Activated naive CD4-positive, alpha-beta T cell treated with anti-CD3 and anti-CD28 coated beads, Interleukin-2, amount 10 ng/mL, durations not matched to agents 7 days and 5 days (primary cell): ENCODE measurements at regions not wholly inside any gene's neighbourhood (a gene's known extent, or its start where the extent isn't known, plus 50 kb on each side); places are given as distances from the start of the nearest gene placed in this dataset.
"Not testable (repeated sequence)": the region's sequence is repeated elsewhere in the genome, so short reads cannot be mapped to it uniquely, and the experiment has no call there.

ENCODE experiments used
- CTCF ChIA-PET: fragments of 350-600 bp; sonication (Branson Sonifier 250); formaldehyde crosslinking; loops from one replicate; lab custom pipeline; 2021; ENCODE audit warnings: antibody characterized with exemption; lab: Charles Lee
- DNase-seq: peaks from one replicate; pipeline ENCODE4 v3.0.0-alpha.2; 2020
- H3K27ac Mint-ChIP-seq: one replicate; pipeline ENCODE4 v1.8.0; 2021; ENCODE audit warnings: mild to moderate bottlenecking, moderate library complexity, mixed read lengths
- H3K27me3 Mint-ChIP-seq: one replicate; pipeline ENCODE4 v1.8.0; 2021; ENCODE audit warnings: mild to moderate bottlenecking, mixed read lengths
- H3K36me3 Mint-ChIP-seq: one replicate; pipeline ENCODE4 v1.8.0; 2021; ENCODE audit warnings: mixed read lengths
- H3K4me1 Mint-ChIP-seq: one replicate; pipeline ENCODE4 v1.8.0; 2021; ENCODE audit warnings: mixed read lengths
- H3K4me3 Mint-ChIP-seq: one replicate; pipeline ENCODE4 v1.8.0; 2021; ENCODE audit warnings: mild to moderate bottlenecking, moderate library complexity, mixed read lengths
- H3K9me3 Mint-ChIP-seq: one replicate; pipeline ENCODE4 v1.8.0; 2021; ENCODE audit warnings: mixed read lengths

DNA sequence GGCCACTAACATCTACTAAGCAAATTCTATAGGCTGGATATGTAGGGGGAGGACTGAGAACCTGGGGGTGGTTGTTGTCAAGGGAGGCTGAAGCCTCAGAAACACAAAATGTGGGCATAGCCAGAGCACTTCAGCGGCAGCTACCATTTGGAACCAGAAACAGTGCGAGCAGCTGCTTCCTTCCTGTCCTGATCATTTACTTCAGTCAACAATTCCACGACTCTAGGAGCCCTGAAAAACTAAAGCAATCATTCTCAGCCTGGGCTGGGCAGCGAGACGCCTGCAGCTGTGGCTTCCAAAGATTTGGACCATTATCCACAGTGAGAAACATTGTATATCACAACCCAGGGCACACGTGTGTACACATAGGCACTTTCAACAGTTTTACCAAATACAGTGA is 93.9 kb upstream of the WSCD1 start:
- CTCF ChIA-PET: no interaction called here
- Mint-ChIP-seq H3K27me3 (peaks cover 4% of the 10 kb centered on the region), H3K36me3 (no peaks in the 10 kb centered on the region), H3K27ac (no peak overlapping the region), H3K4me3 (no peak overlapping the region), H3K4me1 (no peaks in the 10 kb centered on the region), H3K9me3 (peaks cover 9% of the 10 kb centered on the region)
- no peak for DNase-seq

DNA sequence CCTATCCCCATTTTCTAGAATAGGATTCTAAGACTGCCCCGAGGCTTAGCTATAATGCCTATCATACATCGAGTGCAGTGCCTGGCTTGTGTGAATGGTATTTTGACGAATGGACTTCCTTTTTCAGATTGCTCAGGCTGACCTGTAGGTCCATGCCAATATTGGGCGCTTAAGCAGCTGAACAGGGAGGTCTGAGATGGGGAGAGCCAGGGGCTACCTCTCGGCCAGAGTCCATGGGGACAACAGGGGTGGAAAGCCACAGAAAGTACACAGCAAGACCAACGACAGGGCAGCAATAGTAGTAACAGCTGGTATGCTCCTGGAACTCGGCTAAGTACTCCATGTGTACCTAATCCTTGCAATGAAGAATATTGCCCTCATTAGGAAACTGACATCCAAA is 91.7 kb upstream of the WSCD1 start:
- H3K9me3 Mint-ChIP-seq: peaks cover 4% of the 10 kb centered on the region

DNA sequence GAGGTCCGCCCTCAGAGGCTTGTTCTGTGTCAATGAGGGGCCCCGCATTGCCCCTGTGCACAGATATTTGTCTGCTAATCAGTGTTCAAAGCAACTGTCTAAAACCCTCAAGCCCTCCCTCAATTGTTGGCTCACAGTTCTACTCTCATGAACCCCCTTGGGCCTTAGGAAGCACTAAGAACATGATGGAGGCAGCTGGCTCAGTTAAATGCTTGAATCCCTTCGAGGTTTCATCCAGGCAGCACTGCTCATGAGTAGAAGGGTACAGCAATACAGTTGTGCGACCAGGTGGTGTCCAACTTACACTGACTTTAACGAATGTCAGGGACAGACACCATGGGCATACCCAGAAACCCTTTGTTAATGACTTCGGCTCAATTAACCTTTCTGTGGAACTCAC is 89.2 kb upstream of the WSCD1 start:
- no peaks in the 10 kb centered on the region for H3K9me3 Mint-ChIP-seq
- CTCF ChIA-PET: no interaction called here
- no peak overlapping the region for H3K27ac Mint-ChIP-seq
- no peaks in the 10 kb centered on the region for H3K36me3 Mint-ChIP-seq
- no peak overlapping the region for H3K4me3 Mint-ChIP-seq
- no peak for DNase-seq
- peaks cover 8% of the 10 kb centered on the region for H3K27me3 Mint-ChIP-seq
- H3K4me1 Mint-ChIP-seq: no peaks in the 10 kb centered on the region

More for the DNA sequence above, 91.7 kb upstream of the WSCD1 start:
- Mint-ChIP-seq H3K27me3 (peaks cover 4% of the 10 kb centered on the region), H3K4me1 (no peaks in the 10 kb centered on the region), H3K4me3 (no peak overlapping the region), H3K27ac (no peak overlapping the region), H3K36me3 (no peaks in the 10 kb centered on the region)
- CTCF ChIA-PET: no interaction called here
- DNase-seq: no peak

DNA sequence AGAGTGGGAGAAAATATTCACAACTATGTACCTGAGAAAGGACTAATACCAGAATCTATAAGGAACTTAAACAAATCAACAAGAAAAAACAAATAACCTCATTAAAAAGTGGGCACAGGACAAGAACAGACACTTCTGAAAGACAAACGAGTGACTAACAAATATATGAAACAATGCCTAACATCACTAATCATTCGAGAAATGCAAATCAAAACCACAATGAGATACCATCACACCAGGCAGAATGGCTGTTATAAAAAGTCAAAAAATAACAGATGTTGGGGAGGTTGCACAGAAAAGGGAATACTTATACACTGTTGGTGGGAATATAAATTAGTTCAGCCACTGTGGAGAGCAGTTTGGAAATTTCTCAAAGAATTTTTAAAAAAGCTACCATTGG is 83.5 kb upstream of the WSCD1 start:
- Mint-ChIP-seq H3K27ac (no peak overlapping the region), H3K36me3 (no peaks in the 10 kb centered on the region), H3K27me3 (peaks cover 15% of the 10 kb centered on the region), H3K4me3 (no peak overlapping the region), H3K4me1 (no peaks in the 10 kb centered on the region), H3K9me3 (no peaks in the 10 kb centered on the region)
- no peak for DNase-seq
- CTCF ChIA-PET: no interaction called here

DNA sequence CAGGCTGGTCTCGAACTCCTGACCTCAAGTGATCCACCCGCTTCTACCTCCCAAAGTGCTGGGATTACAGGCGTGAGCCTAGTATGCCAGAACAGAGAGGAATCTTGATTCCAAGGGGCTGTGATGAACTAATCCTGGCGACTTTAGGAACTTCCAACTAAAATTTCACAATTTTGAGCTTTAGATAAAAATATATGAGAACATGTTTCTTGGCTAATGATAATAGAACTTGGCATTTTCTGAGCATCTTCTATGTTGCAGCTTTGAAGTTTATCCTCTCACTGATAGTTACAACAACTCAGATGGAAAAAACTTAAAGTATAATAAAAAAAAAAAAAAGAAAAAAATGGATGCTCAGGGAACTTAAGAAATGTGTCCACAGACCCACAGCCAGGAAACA is 69.8 kb upstream of the WSCD1 start:
- Mint-ChIP-seq H3K36me3 (no peaks in the 10 kb centered on the region), H3K4me1 (no peaks in the 10 kb centered on the region), H3K27me3 (peaks cover 5% of the 10 kb centered on the region), H3K4me3 (no peak overlapping the region), H3K27ac (no peak overlapping the region), H3K9me3 (no peaks in the 10 kb centered on the region)
- CTCF ChIA-PET: no interaction called here
- DNase-seq: no peak

DNA sequence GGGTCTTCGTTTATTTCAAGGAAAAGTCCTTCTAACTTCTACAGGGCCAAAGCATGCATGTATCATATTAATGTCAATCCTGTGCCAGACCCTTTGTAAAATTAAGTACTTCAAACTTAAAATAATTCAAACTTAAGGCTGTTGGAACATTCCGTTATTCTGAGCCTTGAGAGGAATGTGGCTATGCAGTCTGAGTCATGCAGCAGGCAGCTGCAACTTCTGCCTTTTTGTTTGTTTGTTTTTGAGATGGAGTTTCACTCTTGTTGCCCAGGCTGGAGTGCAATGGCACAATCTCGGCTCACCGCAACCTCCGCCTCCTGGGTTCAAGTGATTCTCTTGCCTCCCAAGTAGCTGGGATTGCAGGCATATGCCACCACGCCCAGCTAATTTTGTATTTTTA is 67.0 kb upstream of the WSCD1 start:
- H3K4me3 Mint-ChIP-seq, H3K27ac Mint-ChIP-seq, DNase-seq, CTCF ChIA-PET, H3K9me3 Mint-ChIP-seq, H3K36me3 Mint-ChIP-seq, H3K27me3 Mint-ChIP-seq, H3K4me1 Mint-ChIP-seq: not testable (repeated sequence)

DNA sequence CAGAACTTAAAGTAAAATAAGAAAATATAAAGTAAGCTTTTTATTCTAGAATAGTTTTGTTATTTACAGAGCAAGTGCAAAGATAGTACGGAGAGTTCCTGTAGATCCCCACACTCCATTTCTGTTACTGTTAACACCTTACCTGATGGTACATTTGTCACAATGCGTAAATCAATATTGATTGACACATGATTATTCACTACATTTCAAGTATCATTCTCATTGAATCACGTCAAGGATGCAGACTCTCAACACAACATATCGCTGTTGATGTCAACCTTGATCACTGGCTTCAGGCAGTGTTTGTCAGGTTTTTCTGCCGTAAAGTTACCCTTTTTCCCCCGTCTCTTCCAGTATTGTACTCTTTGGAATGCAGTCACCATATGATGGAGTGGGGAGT is 64.2 kb upstream of the WSCD1 start:
- CTCF ChIA-PET: no interaction called here
- DNase-seq: no peak
- no peak overlapping the region for H3K4me3 Mint-ChIP-seq
- H3K4me1 Mint-ChIP-seq: no peaks in the 10 kb centered on the region
- H3K27ac Mint-ChIP-seq: no peak overlapping the region
- no peaks in the 10 kb centered on the region for H3K36me3 Mint-ChIP-seq
- H3K27me3 Mint-ChIP-seq: no peaks in the 10 kb centered on the region
- no peaks in the 10 kb centered on the region for H3K9me3 Mint-ChIP-seq

DNA sequence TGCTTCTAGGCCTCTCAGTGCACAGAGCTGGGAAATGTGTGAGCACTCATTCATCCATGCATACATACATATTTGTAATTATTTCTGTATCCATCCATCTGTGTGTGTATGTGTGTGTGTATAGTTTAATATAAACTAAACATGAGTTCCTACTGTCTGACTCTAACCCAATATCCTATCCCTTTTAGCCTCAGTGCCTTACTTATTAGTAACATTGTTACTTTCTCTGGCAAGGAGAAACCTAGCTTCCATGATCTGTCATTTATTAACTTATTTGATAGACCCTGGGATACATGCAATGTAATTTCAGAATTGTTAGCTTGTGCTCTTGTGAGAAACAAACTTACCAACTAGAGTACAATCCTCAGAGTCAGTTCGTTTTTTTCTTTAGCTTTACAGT is 59.0 kb upstream of the WSCD1 start:
- H3K4me1 Mint-ChIP-seq: no peaks in the 10 kb centered on the region
- no peaks in the 10 kb centered on the region for H3K36me3 Mint-ChIP-seq
- H3K4me3 Mint-ChIP-seq: no peak overlapping the region
- no peaks in the 10 kb centered on the region for H3K9me3 Mint-ChIP-seq
- H3K27ac Mint-ChIP-seq: no peak overlapping the region
- no peak for DNase-seq
- CTCF ChIA-PET: no interaction called here
- peaks cover 5% of the 10 kb centered on the region for H3K27me3 Mint-ChIP-seq

DNA sequence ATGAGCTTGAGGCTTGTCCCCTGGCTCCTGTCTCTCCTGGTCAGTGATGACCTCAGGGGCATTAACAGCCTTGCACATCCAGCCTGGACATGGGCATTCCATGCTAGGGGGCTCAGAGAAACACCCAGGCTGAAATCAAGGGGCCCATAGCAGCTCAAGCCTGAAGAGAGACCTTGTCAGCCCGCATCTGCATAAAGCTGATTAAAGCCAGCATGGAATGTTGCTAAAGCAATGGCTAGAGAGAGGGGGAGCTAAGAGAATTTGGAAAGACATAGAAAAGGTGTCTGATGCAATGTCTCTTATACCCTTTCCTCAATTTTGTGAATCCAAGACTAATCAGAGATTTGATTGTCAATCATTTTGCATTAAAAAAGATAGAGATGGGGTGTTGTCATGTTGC is 51.4 kb upstream of the WSCD1 start:
- Mint-ChIP-seq H3K4me1 (no peaks in the 10 kb centered on the region), H3K9me3 (no peaks in the 10 kb centered on the region), H3K4me3 (no peak overlapping the region), H3K27me3 (peaks cover 16% of the 10 kb centered on the region), H3K27ac (no peak overlapping the region), H3K36me3 (no peaks in the 10 kb centered on the region)
- no peak for DNase-seq
- CTCF ChIA-PET: interaction anchor here (0.7 kb wide), 1 partner anchor 23 kb away, joined by 3 read pairs; no protein-coding TSS in a partner anchor

DNA sequence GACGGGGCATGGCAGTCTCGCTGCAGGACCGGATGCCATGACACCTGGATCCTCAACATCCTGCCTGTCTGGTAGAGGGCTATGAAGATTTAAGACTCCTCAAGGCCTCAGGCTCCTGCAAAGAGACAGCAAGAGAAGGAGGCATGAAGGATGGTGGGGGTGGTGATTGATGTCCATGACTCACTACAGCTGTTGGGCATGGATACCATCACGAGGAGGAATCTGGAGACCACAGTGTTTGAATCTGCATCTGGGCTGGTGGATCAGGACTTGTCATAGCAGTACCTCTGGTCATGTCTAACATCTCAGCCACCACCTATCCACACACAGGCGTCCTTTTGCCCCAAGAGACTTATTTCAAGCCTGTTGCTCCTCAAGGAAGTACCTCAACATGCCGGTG is 50.2 kb upstream of the WSCD1 start:
- H3K9me3 Mint-ChIP-seq: no peaks in the 10 kb centered on the region
- H3K4me1 Mint-ChIP-seq: no peaks in the 10 kb centered on the region
- H3K36me3 Mint-ChIP-seq: no peaks in the 10 kb centered on the region
- DNase-seq: no peak
- H3K27me3 Mint-ChIP-seq: peaks cover 13% of the 10 kb centered on the region
- CTCF ChIA-PET: no interaction called here
- H3K27ac Mint-ChIP-seq: no peak overlapping the region
- no peak overlapping the region for H3K4me3 Mint-ChIP-seq

DNA sequence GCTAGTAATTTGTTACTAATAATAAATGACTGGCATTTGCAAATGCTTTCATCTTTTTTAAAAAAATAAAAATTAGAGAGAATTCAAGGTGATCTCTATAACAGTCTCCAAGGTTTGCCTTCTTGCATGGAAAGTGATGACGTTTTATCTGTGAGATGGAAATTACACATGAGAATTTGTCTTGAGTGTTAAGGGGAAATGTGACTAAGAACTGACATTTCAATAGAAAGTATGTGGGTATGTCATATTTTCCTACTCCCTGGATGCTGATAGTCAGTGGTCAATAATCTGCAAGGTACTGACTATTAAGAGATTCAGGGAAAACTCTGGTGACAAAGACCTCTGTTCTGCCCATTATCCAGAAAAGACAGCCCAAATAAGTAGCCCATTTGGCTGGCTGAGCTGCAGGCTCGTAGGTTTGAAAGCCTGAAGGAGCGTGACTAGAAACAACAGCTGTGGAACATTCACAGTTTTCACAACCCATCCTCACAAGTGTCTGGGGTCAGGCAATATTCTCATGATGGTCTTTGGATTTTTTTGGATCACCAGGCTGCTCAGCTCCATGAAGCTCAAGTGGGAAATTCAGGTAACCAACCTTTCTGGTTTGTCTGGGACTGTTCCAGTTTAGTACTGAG is 49.7 kb upstream of the WSCD1 start:
- Mint-ChIP-seq H3K27me3 (peaks cover 13% of the 10 kb centered on the region), H3K9me3 (no peaks in the 10 kb centered on the region), H3K36me3 (no peaks in the 10 kb centered on the region), H3K4me1 (no peaks in the 10 kb centered on the region), H3K4me3 (no peak overlapping the region), H3K27ac (no peak overlapping the region)
- DNase-seq: no peak
- CTCF ChIA-PET: no interaction called here
